ENCODE measurements at regions not wholly inside any gene's neighbourhood (a gene's known extent, or its start where the extent isn't known, plus 50 kb on each side); places are given as distances from the start of the nearest gene placed in this dataset.
"Not testable (repeated sequence)": the region's sequence is repeated elsewhere in the genome, so short reads cannot be mapped to it uniquely, and the experiment has no call there.

DNA sequence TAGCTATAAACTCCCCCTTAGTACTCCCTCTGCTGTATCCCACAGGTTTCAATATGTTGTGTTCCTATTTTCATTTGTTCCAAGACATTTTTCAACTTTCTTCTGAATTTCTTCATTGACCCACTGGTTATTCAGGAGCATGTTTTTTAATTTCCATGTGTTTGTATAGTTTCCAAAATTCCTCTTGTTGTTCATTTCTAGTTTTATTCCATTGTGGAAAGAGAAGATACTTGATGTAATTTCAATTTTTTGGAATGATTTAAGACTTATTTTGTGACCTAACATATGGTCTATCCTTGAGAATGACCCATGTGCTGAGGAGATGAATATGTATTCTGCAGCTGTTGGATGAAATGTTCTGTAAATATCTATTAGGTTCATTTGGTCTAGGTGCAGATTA, 497.2 kb downstream of the BCKDHB start:
- no peak for DNase-seq (ENCODE audit: low read depth in 3 of 3, low spot score in 2 of 3)

- no peak for DNase-seq (ENCODE audit: low read depth in 3 of 3, low spot score in 2 of 3)
Observed at GRCh38 chr6:80594461-80594860, 488.0 kb downstream of the BCKDHB start.

GRCh38 chr6:80592436-80592835, 486.0 kb downstream of the BCKDHB start:
- DNase-seq (ENCODE audit: low read depth in 3 of 3, low spot score in 2 of 3): no peak

DNA sequence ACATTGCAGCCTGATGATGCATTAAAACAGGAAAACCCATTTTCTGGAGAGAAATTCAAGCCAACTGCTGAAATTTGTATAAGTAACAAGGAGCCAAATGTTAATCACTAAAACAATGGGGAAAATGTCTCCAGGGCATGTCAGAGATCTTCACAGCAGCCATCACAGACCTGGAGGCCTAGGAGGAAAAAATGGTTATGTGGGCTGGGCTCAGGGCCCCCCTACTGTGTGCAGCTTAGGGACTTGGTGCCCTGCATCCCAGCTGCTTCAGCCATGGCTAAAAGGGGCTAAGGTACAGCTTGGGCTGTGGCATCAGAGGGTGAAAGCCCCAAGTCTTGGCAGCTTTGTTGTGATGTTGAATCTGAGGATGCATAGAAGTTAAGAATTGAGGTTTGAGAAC, 479.8 kb downstream of the BCKDHB start:
- DNase-seq (ENCODE audit: low read depth in 3 of 3, low spot score in 2 of 3): no peak

GRCh38 chr6:80579391-80580023, 473.0 kb downstream of the BCKDHB start:
- no peak for DNase-seq (ENCODE audit: low read depth in 3 of 3, low spot score in 2 of 3)

- not testable (repeated sequence) for DNase-seq (ENCODE audit: low read depth in 3 of 3, low spot score in 2 of 3)
Observed at GRCh38 chr6:80573320-80573719, 466.8 kb downstream of the BCKDHB start.

DNA sequence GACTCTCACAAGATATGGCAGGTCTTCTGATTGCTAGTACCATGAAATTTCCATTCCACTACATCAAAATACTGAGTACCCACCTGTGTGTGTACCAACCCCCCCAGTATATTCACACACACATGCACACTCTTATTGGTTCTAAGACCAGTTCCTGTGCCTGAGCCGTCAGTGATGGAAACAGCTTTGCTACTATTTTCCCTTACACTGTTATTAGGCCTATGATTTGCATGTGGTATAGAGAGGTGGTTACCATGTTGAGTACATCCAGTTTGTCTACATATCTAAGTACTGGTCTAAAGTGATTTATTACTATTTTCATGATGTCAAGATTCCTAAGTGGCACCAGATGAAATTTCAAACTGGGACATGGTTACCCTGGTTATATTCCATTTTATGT, 459.9 kb downstream of the BCKDHB start:
- no peak for DNase-seq (ENCODE audit: low read depth in 3 of 3, low spot score in 2 of 3)

DNA sequence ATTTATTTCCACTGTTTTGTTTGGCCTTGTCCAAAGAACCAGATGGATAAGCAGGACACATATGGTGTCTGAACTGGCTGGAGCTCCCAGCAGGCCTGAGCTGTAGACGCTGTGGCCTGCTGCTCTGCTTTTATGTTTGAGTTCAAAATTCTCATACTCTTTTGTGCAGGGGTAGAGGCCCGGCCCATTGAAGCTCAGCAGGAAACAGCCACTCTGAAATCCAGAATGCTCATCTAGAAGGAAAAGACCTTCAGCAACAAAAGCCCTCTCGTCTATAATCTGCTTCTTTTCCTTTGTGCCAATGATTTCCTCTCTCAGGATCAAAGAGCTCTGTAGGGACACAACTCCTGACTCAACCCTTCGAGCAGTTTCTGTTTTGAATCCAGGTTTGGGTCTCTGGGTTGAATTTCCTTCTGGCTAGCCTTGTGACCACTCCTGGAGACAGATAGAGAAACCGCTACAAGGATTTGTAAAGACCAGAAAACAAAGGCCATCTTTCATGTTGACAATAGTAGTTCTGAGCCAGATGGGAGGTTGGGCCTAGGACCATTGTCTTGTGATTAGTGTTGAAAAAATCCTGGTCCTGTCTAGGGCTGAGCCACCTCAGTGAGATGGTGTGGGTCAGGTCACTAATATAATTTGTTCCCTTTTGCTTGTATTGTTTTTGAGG, 446.7 kb downstream of the BCKDHB start:
- DNase-seq (ENCODE audit: low read depth in 3 of 3, low spot score in 2 of 3): no peak

GRCh38 chr6:80550748-80551147, 444.3 kb downstream of the BCKDHB start:
- no peak for DNase-seq (ENCODE audit: low read depth in 3 of 3, low spot score in 2 of 3)

DNA sequence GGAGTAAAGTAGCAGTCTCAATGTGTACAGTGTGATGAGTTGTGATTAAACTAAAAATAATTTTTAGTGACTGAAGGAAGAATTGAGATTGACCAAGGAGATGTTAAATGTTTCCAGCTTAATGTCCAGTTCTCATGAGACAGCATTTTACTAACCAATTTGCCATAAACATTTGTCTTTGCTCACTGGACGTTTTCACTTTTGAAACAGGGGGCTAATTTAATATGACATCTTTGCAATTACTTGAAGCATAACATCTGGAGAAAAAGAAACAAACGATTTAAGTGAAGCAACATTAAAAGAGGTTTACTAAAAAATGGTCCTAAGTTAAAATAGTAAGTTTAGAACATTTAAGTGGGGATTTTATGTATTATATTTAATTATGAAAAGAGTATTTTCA, 443.8 kb downstream of the BCKDHB start:
- peak; percentile 33 to 39 (median 39) for DNase-seq (ENCODE audit: low read depth in 3 of 3, low spot score in 2 of 3)

DNA sequence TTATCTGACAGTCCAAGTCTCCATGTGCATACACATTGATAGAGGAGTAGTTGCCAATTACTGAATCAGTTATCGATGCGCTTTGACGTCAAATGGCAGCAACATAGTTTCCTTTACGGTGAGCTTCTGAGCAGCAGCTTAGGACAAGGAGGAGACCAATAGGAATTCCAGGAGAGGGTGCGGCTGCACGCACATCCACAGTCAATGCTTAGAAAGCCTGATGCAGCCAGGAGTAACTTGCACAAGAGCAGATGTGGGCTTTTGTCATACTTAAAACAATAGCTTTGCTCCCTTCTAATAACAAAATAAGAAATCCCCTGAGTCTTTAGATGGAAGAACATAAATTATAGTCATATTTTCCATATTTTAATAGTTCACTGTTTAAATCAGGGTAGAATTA, 442.1 kb downstream of the BCKDHB start:
- no peak for DNase-seq (ENCODE audit: low read depth in 3 of 3, low spot score in 2 of 3)

DNA sequence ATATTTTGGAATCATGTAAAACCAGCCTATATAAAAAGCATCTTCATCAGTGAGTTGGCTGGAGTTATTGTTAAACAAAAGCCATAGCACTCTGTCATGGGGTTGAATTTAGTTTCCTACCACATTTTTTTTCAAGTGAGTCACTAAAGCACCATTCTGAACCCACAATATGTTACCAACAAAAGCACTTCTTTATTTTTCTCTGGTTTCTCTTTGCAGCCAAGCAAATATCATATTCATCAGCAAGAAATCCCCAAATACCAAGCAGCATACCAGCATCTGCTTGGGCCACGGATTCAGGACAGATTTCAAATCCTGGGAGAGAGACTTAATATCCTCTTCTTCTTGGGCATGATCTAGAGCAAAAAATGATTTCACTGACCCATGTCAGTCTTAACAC, 441.4 kb downstream of the BCKDHB start:
- no peak for DNase-seq (ENCODE audit: low read depth in 3 of 3, low spot score in 2 of 3)

GRCh38 chr6:80544976-80545722, 438.7 kb downstream of the BCKDHB start:
- DNase-seq (ENCODE audit: low read depth in 3 of 3, low spot score in 2 of 3): no peak

DNA sequence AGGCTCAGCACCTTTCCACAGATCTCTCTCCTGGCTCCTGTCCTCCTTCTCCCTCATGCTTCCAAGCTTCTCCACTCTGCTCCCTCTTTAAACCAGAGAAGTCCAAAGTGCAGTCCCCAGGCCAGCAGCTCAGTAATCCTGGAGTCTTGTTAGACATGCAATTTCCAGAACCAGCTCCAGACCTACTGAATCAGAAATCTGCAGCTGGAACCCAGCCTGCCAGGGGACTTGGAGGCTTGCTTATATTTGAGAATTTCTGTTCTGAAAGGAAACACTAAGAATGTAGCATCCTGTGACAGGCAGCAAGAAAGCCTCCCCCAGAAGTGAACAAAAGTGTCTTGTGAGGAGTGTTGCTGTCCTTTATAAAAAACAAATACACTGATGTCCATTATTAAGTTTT, 438.1 kb downstream of the BCKDHB start:
- no peak for DNase-seq (ENCODE audit: low read depth in 3 of 3, low spot score in 2 of 3)

DNA sequence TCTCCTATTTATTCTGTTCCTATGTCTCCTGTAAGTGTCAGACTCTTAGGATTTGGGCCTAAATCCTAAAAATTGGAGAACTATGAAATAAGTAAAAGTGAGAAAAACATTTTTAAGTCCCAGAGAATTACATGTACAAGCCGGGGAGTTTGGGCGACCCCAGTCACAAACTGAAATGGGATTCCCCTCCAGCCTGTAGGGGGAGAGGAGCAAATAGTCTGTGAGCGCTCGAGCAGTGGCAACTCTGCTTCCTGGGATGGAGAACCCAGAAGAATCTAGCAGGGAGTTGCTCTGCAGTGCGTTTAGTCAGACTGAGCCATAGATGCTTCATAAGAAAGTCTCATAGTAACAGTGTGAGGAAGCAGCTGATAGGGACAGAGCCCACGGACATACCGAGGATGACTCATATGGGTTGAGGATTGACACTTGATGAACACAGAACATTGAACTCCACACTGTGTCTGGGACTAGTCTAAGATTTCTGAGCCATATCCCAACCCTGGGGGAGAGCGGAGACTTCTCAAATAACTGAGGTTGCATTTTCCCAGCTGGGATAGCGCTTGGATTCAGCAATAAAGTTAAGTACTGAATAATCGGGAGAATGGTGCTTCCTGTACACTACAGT, 437.2 kb downstream of the BCKDHB start:
- no peak for DNase-seq (ENCODE audit: low read depth in 3 of 3, low spot score in 2 of 3)

DNA sequence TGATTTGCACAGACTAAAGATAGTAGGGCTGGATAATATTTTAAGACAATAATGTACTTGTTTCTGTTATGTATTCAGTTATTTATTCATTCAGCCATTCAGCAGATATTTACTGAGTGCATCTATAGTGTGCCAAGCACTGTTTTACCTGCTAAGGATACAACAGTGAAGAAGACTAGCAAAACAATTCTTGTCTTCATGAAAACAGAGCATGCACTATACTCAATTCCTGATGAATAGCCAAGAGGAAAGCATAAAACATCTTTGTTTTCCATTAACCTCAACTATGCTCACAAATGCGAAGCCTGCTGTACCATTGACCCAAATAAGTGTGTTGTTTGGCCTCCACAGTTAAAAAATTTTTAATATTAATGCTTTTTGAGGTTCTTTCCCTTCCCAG, 436.7 kb downstream of the BCKDHB start:
- no peak for DNase-seq (ENCODE audit: low read depth in 3 of 3, low spot score in 2 of 3)

GRCh38 chr6:80541886-80542285, 435.4 kb downstream of the BCKDHB start:
- DNase-seq (ENCODE audit: low read depth in 3 of 3, low spot score in 2 of 3): no peak

DNA sequence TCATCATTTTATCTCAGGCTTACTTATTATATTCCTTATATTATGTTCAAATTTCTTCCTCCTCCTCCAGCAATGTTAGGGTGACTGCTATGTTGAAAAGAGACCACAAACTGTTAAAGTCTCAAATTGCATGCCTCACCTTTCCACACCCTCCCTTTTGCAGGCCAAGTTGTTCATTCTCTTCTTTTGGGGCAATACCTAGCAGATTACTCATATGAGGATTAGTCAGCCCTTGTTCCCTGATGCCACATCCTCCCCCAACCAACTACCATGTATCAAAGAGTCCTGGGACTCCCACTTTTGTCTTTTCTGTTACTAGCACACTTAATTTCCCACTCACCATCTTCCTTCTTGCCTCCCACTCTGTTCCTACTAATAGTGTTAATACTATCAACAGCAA, 434.7 kb downstream of the BCKDHB start:
- DNase-seq (ENCODE audit: low read depth in 3 of 3, low spot score in 2 of 3): no peak

DNA sequence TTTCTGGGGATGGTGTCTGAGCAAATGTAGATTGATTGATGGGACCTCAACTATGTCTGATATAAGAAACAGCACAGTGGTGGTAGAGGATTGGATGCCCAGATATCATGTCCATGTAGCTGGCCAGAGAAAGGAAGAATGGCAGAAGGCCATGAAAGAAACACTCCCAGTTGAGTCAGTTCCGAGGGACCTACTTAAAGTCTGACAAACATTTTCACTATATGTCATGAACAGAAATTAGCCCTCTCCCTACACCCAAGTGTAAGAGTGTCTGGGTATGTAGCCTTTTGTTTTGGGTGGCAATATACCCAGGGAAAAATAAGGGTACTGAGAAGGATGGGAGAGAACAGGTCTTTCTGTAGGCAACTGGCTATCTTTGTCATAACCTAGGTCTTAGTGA, 434.2 kb downstream of the BCKDHB start:
- DNase-seq (ENCODE audit: low read depth in 3 of 3, low spot score in 2 of 3): no peak

DNA sequence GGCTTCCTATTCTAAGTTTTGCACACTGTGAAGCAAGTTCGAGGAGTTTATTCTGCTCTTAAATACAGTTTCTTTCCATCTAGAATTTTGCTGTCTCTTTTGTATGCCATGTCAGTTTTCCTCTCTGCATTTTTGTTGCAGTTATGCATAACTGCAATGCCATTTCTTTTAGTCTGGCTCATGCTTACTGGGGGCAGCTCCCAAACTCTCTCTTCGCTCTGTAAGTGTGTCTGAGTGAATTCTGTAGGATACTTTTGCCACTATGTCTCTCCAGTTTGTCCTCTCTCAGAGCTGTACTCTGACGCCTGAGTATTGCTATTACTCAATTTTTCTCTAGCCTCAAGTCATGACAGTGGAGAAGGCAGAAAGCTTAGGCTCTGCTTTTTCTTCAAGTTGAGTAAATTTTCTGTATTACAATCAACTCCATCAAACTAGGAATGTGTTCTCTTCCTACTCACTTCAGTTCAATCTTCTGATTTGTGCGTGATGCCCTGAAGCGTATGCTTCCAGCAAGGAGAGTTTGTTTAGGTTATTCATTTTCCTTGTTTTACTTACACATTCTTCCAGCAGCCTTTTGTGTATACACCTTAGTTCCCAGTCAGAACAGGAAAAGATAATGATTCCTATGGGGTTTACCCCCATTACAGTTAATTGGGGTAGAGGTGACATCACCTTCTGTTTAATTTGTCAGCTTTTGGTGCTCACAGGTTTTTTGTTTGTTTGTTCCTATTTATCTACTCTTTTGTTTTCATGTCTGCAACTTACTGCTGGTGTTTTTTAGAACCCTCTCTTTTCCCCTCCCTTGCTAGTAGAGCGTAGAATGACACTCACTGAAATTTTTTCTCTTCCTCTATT, 430.9 kb downstream of the BCKDHB start:
- DNase-seq (ENCODE audit: low read depth in 3 of 3, low spot score in 2 of 3): no peak
